Smooth muscle cell (in vitro differentiated cells): ENCODE measurements at regions not wholly inside any gene's neighbourhood (a gene's known extent, or its start where the extent isn't known, plus 50 kb on each side); places are given as distances from the start of the nearest gene placed in this dataset.

Source experiments
- DNase-seq: peaks from one replicate; lab custom pipeline; 2025; ENCODE audit not compliant: unreplicated experiment; lab: John Stamatoyannopoulos, UW
- H2AFZ ChIP-seq: fragments of 200-600 bp; sonication (generic); 2 replicates; pipeline ENCODE4 v1.6.0; 2016; ENCODE audit warnings: antibody characterized with exemption, low read depth, mild to moderate bottlenecking
- H3F3A ChIP-seq: fragments of 200-600 bp; sonication (generic); 2 replicates; pipeline ENCODE4 v1.6.0; 2017; ENCODE audit warnings: antibody characterized with exemption, low read depth
- H3K27ac ChIP-seq: fragments of 200-600 bp; sonication (generic); 2 replicates; pipeline ENCODE4 v1.5.1; 2016; ENCODE audit warnings: low read depth, mild to moderate bottlenecking
- H3K27me3 ChIP-seq: fragments of 200-600 bp; sonication (generic); 2 replicates; pipeline ENCODE4 v1.6.1; 2016; ENCODE audit warnings: low read depth, mild to moderate bottlenecking
- H3K36me3 ChIP-seq: fragments of 200-600 bp; sonication (generic); 2 replicates; pipeline ENCODE4 v1.5.1; 2016; ENCODE audit warnings: low read depth
- H3K4me1 ChIP-seq: fragments of 200-600 bp; sonication (generic); 2 replicates; pipeline ENCODE4 v1.5.1; 2016; ENCODE audit warnings: low read depth
- H3K4me2 ChIP-seq: fragments of 200-600 bp; sonication (generic); 2 replicates; pipeline ENCODE4 v1.6.0; 2016; ENCODE audit warnings: mild to moderate bottlenecking
- H3K4me3 ChIP-seq: fragments of 200-600 bp; sonication (generic); 2 replicates; pipeline ENCODE4 v1.5.1; 2016; ENCODE audit warnings: mild to moderate bottlenecking
- H3K79me2 ChIP-seq: fragments of 200-600 bp; sonication (generic); 2 replicates; pipeline ENCODE4 v1.6.0; 2016; ENCODE audit warnings: low read depth, mild to moderate bottlenecking
- H3K9ac ChIP-seq: fragments of 200-600 bp; sonication (generic); 2 replicates; pipeline ENCODE4 v1.6.0; 2016; ENCODE audit warnings: low read depth
- H3K9me3 ChIP-seq: fragments of 200-600 bp; sonication (generic); replicated peaks from 2 replicates; pipeline ENCODE4 v1.5.1; 2016; ENCODE audit warnings: low read depth
- H4K20me1 ChIP-seq: fragments of 200-600 bp; sonication (generic); 2 replicates; pipeline ENCODE4 v1.6.0; 2016; ENCODE audit warnings: low read depth
- WGBS: methylation state at CpG from one replicate; pipeline ENCODE4 v1.1.7; 2016; ENCODE audit warnings: low lambda C conversion rate; 5-methylcytosine and 5-hydroxymethylcytosine counted together
- TF ChIP-seq, protein P1 (sequence below): fragments of 200-600 bp; sonication (generic); IDR thresholded peaks from 2 replicates; pipeline ENCODE4 v1.5.1; 2017; ENCODE audit warnings: borderline replicate concordance, mild to moderate bottlenecking, antibody characterized with exemption; ENCODE audit not compliant: insufficient read depth, poor library complexity, severe bottlenecking

- H4K20me1 ChIP-seq: no peaks in the 10 kb centered on the region
- H3K27ac ChIP-seq: no peak overlapping the region
- no peaks in the 10 kb centered on the region for H3K79me2 ChIP-seq
- H3K27me3 ChIP-seq: peaks cover 30% of the 10 kb centered on the region
- DNase-seq: no peak
- H2AFZ ChIP-seq: no peak overlapping the region
- H3K9me3 ChIP-seq: no peaks in the 10 kb centered on the region
- no peak overlapping the region for H3K4me2 ChIP-seq
- no peaks in the 10 kb centered on the region for H3F3A ChIP-seq
- no peaks in the 10 kb centered on the region for H3K4me1 ChIP-seq
- no peak overlapping the region for H3K4me3 ChIP-seq
- TF ChIP-seq, protein P1, sequence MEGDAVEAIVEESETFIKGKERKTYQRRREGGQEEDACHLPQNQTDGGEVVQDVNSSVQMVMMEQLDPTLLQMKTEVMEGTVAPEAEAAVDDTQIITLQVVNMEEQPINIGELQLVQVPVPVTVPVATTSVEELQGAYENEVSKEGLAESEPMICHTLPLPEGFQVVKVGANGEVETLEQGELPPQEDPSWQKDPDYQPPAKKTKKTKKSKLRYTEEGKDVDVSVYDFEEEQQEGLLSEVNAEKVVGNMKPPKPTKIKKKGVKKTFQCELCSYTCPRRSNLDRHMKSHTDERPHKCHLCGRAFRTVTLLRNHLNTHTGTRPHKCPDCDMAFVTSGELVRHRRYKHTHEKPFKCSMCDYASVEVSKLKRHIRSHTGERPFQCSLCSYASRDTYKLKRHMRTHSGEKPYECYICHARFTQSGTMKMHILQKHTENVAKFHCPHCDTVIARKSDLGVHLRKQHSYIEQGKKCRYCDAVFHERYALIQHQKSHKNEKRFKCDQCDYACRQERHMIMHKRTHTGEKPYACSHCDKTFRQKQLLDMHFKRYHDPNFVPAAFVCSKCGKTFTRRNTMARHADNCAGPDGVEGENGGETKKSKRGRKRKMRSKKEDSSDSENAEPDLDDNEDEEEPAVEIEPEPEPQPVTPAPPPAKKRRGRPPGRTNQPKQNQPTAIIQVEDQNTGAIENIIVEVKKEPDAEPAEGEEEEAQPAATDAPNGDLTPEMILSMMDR: no peak
- 80% methylated on average over 3 of the region's 3 CpGs for WGBS
- H3K36me3 ChIP-seq: no peaks in the 10 kb centered on the region
- H3K9ac ChIP-seq: no peak overlapping the region
Measured at GRCh38 chr9:13963005-13963653, 350.8 kb downstream of the NFIB start.

- DNase-seq: no peak
- Histone ChIP-seq H3K4me2 (no peak overlapping the region), H2AFZ (no peak overlapping the region), H3K9ac (no peak overlapping the region), H3K27ac (no peak overlapping the region), H3K27me3 (peaks cover 35% of the 10 kb centered on the region), H3K36me3 (no peaks in the 10 kb centered on the region), H3K9me3 (no peaks in the 10 kb centered on the region), H3K79me2 (no peaks in the 10 kb centered on the region), H3K4me1 (no peaks in the 10 kb centered on the region), H3F3A (no peaks in the 10 kb centered on the region), H4K20me1 (no peaks in the 10 kb centered on the region), H3K4me3 (no peak overlapping the region)
- TF ChIP-seq, protein P1: no peak
- 97% methylated on average over 6 of the region's 6 CpGs for WGBS
Measured at GRCh38 chr9:13962006-13962405, 351.9 kb downstream of the NFIB start.

DNA sequence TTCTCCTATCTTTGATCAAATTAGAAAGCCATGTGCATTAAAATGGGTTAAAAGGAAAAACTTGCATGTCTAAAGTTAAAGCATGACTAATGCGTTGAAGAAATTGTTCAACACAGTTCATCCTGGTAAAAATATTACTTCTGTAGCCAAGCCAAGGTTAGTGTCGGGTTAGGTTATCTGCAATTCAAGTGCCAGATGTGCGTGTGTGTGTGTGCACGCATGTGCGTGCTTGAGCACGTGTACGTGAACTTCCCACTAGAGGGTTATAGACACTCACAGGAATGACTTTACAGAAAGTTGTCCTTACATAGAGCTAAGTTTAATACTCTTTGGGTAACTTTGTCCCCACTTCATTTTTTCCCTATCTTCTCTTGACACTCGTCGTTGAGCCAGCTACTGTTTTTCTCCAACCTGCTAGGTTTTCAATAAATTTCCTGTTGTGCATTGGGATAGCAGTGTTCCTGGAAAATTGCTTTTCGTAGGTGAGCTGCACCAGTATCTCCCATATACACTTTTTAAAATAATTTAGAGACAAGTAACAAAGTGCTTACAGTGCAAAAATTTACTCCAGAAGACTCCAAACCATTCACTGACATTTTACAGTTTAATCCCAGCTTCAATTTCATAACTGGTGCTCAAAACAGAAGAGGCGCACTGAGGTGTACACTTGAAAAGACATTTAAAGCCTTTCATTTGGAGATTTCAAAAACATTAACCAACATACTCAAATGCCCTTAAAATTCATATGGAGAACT is 353.8 kb downstream of the NFIB start:
- Histone ChIP-seq H2AFZ (no peak overlapping the region), H3K4me1 (no peaks in the 10 kb centered on the region), H3K9ac (no peak overlapping the region), H3K79me2 (no peaks in the 10 kb centered on the region), H3K27ac (no peak overlapping the region), H3K27me3 (peaks cover 37% of the 10 kb centered on the region), H4K20me1 (no peaks in the 10 kb centered on the region), H3K4me2 (no peak overlapping the region), H3K4me3 (no peak overlapping the region), H3K9me3 (no peaks in the 10 kb centered on the region), H3K36me3 (no peaks in the 10 kb centered on the region), H3F3A (no peaks in the 10 kb centered on the region)
- no peak for DNase-seq
- TF ChIP-seq, protein P1: no peak
- WGBS: 91% methylated on average over 11 of the region's 11 CpGs

GRCh38 chr9:13958672-13959071 is 355.3 kb downstream of the NFIB start:
- H2AFZ ChIP-seq: no peak overlapping the region
- no peak overlapping the region for H3K4me2 ChIP-seq
- TF ChIP-seq, protein P1: no peak
- no peak for DNase-seq
- H3F3A ChIP-seq: no peaks in the 10 kb centered on the region
- no peaks in the 10 kb centered on the region for H3K9me3 ChIP-seq
- no peak overlapping the region for H3K9ac ChIP-seq
- H3K79me2 ChIP-seq: no peaks in the 10 kb centered on the region
- H3K4me3 ChIP-seq: no peak overlapping the region
- H3K27ac ChIP-seq: no peak overlapping the region
- H3K4me1 ChIP-seq: no peaks in the 10 kb centered on the region
- no peaks in the 10 kb centered on the region for H4K20me1 ChIP-seq
- peaks cover 52% of the 10 kb centered on the region for H3K27me3 ChIP-seq
- WGBS: 63% methylated on average over 1 of the region's 1 CpG
- no peaks in the 10 kb centered on the region for H3K36me3 ChIP-seq
